T-helper 17 cell (primary cell): ENCODE measurements at regions not wholly inside any gene's neighbourhood (a gene's known extent, or its start where the extent isn't known, plus 50 kb on each side); places are given as distances from the start of the nearest gene placed in this dataset.

Source experiments
- ATAC-seq: fragments of 150-1000 bp; cut with Tn5 transposase; 2 replicates; pipeline ENCODE4 v1.10.0; 2021; ENCODE audit warnings: mild to moderate bottlenecking, moderate library complexity
- DNase-seq, 3 donors: peaks; one replicate each; pipeline versions ENCODE4 v3.0.0 to v3.0.0-alpha.2; 2020 to 2021
- H3K9me3 ChIP-seq: one replicate; pipeline ENCODE4 v1.7.0; 2013; ENCODE audit warnings: low read length, mild to moderate bottlenecking; ENCODE audit not compliant: control insufficient read depth, poor library complexity, severe bottlenecking
- H3K27ac Mint-ChIP-seq: one replicate; pipeline ENCODE4 v1.8.0; 2022; ENCODE audit warnings: mild to moderate bottlenecking, moderate library complexity, mixed read lengths
- H3K27me3 Mint-ChIP-seq: one replicate; pipeline ENCODE4 v1.8.0; 2022; ENCODE audit warnings: mixed read lengths
- H3K36me3 Mint-ChIP-seq: one replicate; pipeline ENCODE4 v1.8.0; 2022; ENCODE audit warnings: low read depth, mixed read lengths
- H3K4me1 Mint-ChIP-seq: one replicate; pipeline ENCODE4 v1.8.0; 2022; ENCODE audit warnings: mild to moderate bottlenecking, mixed read lengths
- H3K4me3 Mint-ChIP-seq: one replicate; pipeline ENCODE4 v1.8.0; 2022; ENCODE audit warnings: mild to moderate bottlenecking, moderate library complexity, mixed read lengths

DNA sequence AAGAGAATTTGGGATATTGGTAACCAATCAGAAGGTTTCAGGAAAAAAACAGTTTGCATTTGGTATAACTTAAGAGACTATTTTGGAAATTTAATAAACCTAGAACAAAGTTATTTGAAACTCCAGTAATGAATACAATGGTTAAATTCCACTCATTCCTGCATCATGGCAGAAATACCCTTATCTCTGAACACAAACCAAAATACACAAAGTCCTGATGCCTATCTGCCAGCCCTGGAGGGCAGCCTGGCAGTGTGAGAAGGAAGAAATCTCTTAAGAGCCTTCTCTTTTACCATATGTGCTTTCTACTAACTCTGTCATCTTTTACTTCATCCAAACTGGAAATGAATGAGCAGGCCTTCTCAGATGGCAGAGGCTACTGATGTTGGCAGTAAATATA is 147.1 kb upstream of the LYZL1 start:
- Mint-ChIP-seq H3K4me1 (no peaks in the 10 kb centered on the region), H3K27me3 (peaks cover 44% of the 10 kb centered on the region), H3K4me3 (no peak overlapping the region), H3K36me3 (no peaks in the 10 kb centered on the region), H3K27ac (no peak overlapping the region)
- ATAC-seq, result no peak
- DNase-seq, result no peak
- no peaks in the 10 kb centered on the region for H3K9me3 ChIP-seq

DNA sequence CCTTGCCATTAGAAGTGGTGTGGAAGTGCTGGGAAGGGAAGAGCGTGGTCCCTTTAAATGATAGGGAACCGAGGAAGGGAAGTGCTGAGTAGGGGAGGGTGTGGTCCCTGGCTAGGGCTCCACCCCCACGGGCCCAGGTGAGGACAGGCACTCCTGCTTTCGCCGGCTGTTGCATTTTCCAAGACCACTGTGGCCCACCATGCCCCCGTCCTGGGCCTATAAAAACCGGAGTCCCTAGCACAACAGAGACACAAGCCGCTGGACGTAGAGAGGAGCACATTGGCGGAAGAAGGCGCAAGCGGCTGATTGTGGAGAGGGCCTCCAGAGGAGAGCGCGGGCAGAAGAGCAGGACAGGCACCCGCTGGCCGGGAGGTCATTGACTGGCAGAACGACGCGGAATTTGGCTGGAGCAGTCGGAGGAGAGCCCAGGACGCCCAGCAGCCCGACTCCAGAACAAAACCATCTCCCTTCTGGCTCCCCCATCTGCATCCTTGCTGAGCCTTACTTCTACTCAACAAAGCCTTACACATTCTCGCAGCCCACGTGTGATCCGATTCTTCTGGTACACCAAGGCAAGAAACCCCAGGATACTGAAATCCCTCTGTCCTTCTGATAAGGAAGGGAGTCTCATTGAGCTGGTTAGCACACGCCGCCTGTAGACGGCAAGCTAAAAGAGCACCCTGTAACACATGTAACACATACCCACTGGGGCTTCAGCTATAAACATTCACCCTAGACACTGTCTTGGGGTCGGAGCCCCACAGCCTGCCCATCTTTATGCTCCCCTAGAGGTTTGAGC is 146.2 kb upstream of the LYZL1 start:
- DNase-seq (no peak), ATAC-seq (no peak)
- Mint-ChIP-seq H3K4me3 (no peak overlapping the region), H3K27ac (no peak overlapping the region), H3K36me3 (no peaks in the 10 kb centered on the region), H3K27me3 (peaks cover 47% of the 10 kb centered on the region), H3K4me1 (no peaks in the 10 kb centered on the region)
- H3K9me3 ChIP-seq, result no peaks in the 10 kb centered on the region

DNA sequence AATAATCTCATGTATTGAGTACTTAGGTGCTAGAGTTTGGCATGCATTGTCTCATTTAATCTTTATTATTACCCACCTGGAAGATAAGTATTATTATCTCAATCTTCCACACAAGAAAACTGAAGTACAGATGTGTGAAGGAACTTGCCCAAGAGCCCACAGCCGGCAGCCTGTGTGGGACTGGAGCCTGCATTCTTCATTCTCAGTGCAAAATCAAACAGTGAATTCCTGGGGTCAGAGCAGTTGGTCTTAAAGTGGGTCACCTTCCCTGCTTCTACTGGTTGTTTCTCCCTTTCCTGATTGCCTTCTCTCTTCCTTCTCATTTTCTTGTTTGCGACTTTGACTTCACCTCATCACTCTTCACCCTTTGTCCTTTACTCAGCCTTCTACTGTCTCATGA is 144.7 kb upstream of the LYZL1 start:
- DNase-seq (no peak), ATAC-seq (no peak)
- Mint-ChIP-seq H3K4me1 (no peaks in the 10 kb centered on the region), H3K36me3 (no peaks in the 10 kb centered on the region), H3K27me3 (peaks cover 42% of the 10 kb centered on the region), H3K4me3 (no peak overlapping the region), H3K27ac (no peak overlapping the region)
- no peaks in the 10 kb centered on the region for H3K9me3 ChIP-seq

DNA sequence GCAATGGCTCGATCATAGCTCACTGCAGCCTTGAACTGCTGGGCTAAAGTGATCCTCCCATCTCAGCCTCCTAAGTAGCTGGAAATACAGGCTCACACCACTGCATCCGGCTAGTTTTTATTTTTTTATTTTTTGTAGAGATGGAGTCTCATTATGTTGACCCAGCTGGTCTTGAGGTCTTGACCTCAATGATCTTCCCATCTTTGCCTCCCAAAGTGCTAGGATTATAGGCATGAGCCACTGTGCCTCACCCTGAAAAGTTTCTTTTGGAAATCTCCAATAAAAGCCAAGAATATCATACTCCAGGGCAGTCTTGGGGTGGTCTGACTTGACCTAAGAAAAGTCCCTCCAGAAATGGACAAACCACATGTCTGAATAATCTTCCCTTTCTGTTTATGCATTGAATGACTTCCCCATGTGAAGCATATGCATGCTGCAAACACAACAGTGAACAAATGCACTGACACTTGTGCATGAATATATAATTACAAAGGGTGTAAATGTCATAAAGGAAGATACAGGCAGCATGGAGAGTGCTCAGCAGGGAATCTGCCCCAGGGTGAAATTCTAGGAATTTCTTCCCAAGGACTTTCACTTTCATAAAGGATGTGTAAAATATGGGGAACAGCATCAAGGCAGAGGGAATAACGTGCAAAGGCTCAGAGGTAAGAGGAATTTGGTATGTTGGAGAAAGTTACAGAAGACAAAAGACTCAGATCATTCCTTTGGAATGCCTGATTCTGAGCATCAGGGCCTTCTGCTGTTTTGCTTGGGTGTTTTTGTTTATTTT is 142.4 kb upstream of the LYZL1 start:
- Mint-ChIP-seq H3K36me3 (no peaks in the 10 kb centered on the region), H3K27ac (no peak overlapping the region), H3K4me1 (no peaks in the 10 kb centered on the region), H3K27me3 (peaks cover 37% of the 10 kb centered on the region), H3K4me3 (no peak overlapping the region)
- H3K9me3 ChIP-seq, result no peaks in the 10 kb centered on the region
- no peak for DNase-seq
- no peak for ATAC-seq

DNA sequence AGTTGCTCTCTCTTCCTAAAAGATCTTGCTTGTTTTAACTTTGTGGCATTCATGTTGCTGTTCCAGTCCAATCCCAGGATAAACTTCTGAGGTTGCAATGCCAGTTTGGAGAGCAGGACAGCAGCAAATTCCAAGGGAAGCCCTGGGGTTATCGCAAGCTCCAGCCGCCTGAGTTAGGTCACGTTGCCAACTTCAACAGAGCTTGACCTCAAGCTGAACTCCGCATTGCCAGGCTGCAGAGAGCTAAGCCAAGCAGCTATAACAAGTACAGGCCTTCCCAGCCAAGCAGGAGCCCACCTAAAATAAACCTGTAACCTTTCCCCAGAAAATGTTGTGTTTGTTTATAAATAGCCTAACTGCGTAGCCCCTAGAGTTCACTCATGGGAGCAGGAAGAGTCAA is 138.9 kb upstream of the LYZL1 start:
- ATAC-seq (no peak), DNase-seq (no peak)
- no peaks in the 10 kb centered on the region for H3K9me3 ChIP-seq
- H3K27me3 Mint-ChIP-seq, result peaks cover 29% of the 10 kb centered on the region
- H3K4me1 Mint-ChIP-seq, result no peaks in the 10 kb centered on the region
- no peak overlapping the region for H3K27ac Mint-ChIP-seq
- H3K36me3 Mint-ChIP-seq, result no peaks in the 10 kb centered on the region
- no peak overlapping the region for H3K4me3 Mint-ChIP-seq

DNA sequence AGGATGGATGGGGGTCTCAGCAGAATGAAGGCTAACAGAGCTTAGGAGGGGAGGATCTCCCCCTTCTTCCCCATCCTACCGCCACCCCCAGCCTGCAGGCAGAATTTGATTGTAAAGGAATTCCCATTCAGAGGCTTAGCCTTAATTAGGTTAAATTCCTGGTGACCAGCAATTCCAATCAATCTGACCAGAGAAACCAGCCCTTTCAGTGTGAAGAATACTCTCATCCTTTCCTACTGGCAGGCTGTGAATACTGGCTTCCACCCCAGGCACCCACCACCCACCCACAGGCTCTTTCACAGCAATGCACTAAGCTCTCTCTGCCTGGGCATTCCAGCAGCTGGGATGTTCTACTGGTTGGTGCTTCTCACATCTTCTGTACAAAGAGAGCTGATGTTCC is 137.9 kb upstream of the LYZL1 start:
- no peaks in the 10 kb centered on the region for H3K9me3 ChIP-seq
- DNase-seq (no peak), ATAC-seq (no peak)
- Mint-ChIP-seq H3K4me3 (no peak overlapping the region), H3K27ac (no peak overlapping the region), H3K27me3 (peaks cover 31% of the 10 kb centered on the region), H3K4me1 (no peaks in the 10 kb centered on the region), H3K36me3 (no peaks in the 10 kb centered on the region)

DNA sequence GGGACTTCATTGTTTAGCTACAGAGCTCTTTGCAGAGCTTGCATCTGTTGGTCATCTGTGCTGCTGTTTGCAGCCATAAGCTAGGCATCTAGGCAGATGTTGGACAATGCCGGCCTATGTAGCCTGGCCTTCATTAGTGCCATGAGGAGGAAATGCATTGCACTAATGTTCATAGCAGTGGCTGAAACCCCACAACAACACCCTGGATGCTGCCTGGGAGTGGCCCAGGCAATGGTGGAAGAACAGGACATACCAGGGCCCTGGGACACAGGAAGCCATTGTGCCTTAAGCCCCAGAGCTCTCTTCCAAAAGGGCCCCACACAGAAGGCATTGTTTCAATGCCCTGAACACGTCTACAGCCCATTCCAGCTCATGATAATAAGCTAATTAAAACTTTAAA is 131.5 kb upstream of the LYZL1 start:
- no peaks in the 10 kb centered on the region for H3K4me1 Mint-ChIP-seq

DNA sequence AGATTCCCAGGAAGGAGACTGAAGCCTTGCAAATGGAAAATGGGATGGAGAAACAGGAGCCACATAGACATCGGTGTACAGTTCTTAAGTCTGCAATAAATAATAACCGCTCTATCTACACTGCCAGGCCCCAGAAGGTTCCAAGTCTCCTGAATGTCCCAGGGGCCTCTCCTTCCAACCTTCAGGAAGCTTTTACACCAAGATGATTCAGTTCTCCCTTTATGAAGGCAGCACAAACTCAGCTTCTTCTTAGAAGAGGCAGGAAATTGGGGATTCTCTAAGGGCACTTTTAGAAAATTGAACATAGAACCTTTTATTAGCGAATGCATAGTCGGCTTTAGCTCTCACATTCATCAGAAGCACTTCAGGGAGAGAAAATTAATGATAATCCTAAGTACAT is 130.8 kb upstream of the LYZL1 start:
- H3K27ac Mint-ChIP-seq, result no peak overlapping the region
- peaks cover 26% of the 10 kb centered on the region for H3K27me3 Mint-ChIP-seq
- no peaks in the 10 kb centered on the region for H3K36me3 Mint-ChIP-seq
- no peaks in the 10 kb centered on the region for H3K4me1 Mint-ChIP-seq
- H3K4me3 Mint-ChIP-seq, result no peak overlapping the region
- DNase-seq (no peak), ATAC-seq (no peak)
- H3K9me3 ChIP-seq, result no peaks in the 10 kb centered on the region

More for the DNA sequence above, 131.5 kb upstream of the LYZL1 start:
- ATAC-seq (no peak), DNase-seq (no peak)
- H3K4me3 Mint-ChIP-seq, result no peak overlapping the region
- peaks cover 27% of the 10 kb centered on the region for H3K27me3 Mint-ChIP-seq
- H3K27ac Mint-ChIP-seq, result no peak overlapping the region
- H3K36me3 Mint-ChIP-seq, result no peaks in the 10 kb centered on the region
- H3K9me3 ChIP-seq, result no peaks in the 10 kb centered on the region

DNA sequence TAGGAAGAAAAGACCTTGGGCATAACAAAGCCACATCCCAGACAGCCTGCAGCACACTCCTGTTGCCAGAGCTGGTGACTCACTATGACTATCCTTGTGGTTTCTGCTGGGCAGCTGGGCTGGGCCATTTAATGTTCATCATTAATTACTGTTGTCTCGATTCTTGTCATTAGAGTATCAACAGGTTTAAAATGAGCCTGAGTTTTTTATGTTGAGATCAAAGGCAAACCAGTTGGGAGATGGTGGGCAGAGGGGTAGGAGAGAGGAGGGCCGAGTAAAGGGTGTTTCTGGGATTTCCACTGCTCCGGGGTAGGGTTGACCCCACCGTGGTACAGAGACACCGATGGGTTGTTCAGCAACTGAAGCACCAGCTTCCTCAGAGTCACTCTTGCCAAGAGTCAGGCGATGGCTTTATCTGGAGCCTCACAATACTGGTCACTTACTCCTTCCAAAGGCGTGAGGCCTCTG is 128.7 kb upstream of the LYZL1 start:
- H3K9me3 ChIP-seq, result no peaks in the 10 kb centered on the region

DNA sequence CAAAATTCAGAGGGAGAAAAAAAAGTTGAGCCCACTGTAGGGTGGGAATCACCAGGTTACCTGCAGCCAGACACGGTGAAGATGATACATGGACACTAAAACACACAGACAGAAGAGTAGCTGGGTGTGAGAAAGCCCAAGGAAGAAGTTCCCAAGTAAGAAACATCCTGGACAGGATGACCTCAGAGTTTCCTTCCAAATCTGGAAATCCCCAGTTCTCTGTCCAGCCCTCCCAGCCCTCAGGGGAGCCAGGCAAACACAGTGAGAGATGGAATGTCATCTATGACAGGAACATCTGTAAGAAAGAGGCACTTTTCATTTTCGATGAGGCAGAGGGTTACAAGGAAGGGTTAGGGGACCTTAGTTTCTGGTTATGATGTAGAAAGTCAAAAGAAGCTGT is 125.1 kb upstream of the LYZL1 start:
- Mint-ChIP-seq H3K4me1 (no peaks in the 10 kb centered on the region), H3K27me3 (peaks cover 4% of the 10 kb centered on the region), H3K4me3 (no peak overlapping the region), H3K27ac (no peak overlapping the region), H3K36me3 (no peaks in the 10 kb centered on the region)
- H3K9me3 ChIP-seq, result no peaks in the 10 kb centered on the region
- ATAC-seq, result no peak
- DNase-seq, result no peak

More for the DNA sequence above, 128.7 kb upstream of the LYZL1 start:
- no peak for DNase-seq
- H3K4me1 Mint-ChIP-seq, result no peaks in the 10 kb centered on the region
- H3K27me3 Mint-ChIP-seq, result peaks cover 23% of the 10 kb centered on the region
- H3K27ac Mint-ChIP-seq, result no peak overlapping the region
- ATAC-seq, result no peak
- no peak overlapping the region for H3K4me3 Mint-ChIP-seq
- H3K36me3 Mint-ChIP-seq, result no peaks in the 10 kb centered on the region

DNA sequence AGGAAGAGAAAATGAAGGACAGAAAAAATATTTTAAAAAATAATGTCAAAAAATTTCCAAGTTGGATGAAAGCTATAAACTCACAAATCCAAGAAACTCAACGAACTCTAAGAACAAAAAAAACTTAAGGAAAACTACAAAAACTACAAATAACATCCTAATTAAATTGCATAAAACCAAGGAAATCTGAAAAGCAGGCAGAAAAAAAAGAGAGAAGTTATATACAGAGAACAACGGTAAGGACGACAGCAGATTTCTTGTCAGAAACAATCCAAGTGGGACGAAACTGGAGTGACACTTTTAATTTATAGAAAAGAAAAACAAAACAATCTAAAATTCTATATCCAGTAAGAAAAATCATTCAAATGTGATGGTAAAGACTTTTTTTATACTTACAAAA is 122.2 kb upstream of the LYZL1 start:
- Mint-ChIP-seq H3K36me3 (no peaks in the 10 kb centered on the region), H3K4me3 (no peak overlapping the region)

DNA sequence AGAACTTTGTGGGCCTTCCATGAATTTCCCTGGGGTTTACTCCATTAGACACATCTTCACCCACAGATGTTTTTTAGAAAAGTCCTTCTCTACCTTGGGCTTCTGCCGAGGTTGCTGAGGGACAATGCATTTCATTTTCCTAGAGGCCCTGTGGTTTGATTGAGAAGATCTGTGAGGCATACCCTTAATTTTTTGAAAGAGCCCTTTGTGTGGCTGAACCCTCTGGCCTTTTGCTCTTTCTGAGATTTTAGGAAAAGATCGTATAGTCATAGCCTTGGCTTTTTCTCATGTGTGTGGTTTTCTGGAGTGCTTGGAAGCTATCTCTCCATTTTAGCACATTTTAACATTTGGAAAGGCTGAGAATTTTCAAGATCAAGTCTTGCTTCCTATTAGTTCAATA is 119.8 kb upstream of the LYZL1 start:
- ATAC-seq (no peak), DNase-seq (no peak)
- Mint-ChIP-seq H3K4me1 (no peaks in the 10 kb centered on the region), H3K27me3 (no peaks in the 10 kb centered on the region), H3K27ac (no peak overlapping the region), H3K36me3 (no peaks in the 10 kb centered on the region), H3K4me3 (no peak overlapping the region)
- no peaks in the 10 kb centered on the region for H3K9me3 ChIP-seq

More for the DNA sequence above, 122.2 kb upstream of the LYZL1 start:
- DNase-seq (no peak), ATAC-seq (no peak)
- Mint-ChIP-seq H3K27me3 (no peaks in the 10 kb centered on the region), H3K4me1 (no peaks in the 10 kb centered on the region), H3K27ac (no peak overlapping the region)
- H3K9me3 ChIP-seq, result no peaks in the 10 kb centered on the region

DNA sequence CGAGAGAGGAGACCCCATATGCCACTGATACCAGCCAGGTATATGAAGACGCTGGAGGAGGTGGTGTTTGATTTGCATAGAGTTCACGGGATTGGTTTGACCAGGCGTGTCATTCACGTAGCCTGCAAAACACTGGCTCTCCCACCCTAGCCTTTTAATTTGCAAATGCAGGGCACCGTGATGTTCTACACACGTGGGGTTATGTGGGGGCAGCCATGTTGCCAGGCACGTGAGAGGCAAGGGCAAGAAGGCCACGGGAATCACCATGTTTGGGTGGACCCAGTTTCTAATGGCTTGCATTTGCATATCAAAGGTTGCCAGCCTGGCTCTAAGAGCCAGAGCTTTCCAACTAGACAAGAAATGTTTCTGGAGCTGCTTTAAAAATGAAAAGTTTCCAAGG is 117.2 kb upstream of the LYZL1 start:
- no peaks in the 10 kb centered on the region for H3K36me3 Mint-ChIP-seq
- no peaks in the 10 kb centered on the region for H3K27me3 Mint-ChIP-seq
- H3K27ac Mint-ChIP-seq, result no peak overlapping the region
- H3K4me1 Mint-ChIP-seq, result no peaks in the 10 kb centered on the region
- H3K9me3 ChIP-seq, result no peaks in the 10 kb centered on the region
- ATAC-seq, result no peak
- H3K4me3 Mint-ChIP-seq, result no peak overlapping the region
- no peak for DNase-seq

DNA sequence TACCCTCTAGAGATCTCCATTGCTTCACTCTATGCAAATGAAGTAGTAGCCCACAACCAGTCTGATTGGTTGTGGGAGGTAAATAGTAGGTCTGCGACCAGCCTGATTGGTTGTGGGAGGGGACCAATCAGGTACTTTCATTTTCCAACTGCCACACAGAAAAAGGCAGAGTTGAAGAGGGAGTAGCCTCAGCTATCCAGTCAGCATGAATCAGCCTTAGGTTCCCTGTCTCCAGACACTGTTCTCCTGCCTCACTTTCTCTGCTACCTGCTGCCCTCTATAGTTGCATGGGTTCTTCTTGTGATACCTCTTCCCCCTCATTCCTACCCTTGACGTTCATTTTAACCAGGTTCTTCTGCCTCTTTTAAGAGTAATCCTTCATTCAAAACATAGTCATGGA is 114.5 kb upstream of the LYZL1 start:
- Mint-ChIP-seq H3K27ac (no peak overlapping the region), H3K36me3 (no peaks in the 10 kb centered on the region), H3K4me3 (no peak overlapping the region), H3K27me3 (peaks cover 13% of the 10 kb centered on the region), H3K4me1 (no peaks in the 10 kb centered on the region)
- DNase-seq (no peak), ATAC-seq (no peak)
- H3K9me3 ChIP-seq, result no peaks in the 10 kb centered on the region
